T-helper 2 cell treated with Interferon-gamma antibody and Interleukin-4, amounts not matched to agents 5 μg/mL and 100 μg/mL, for 36 hours (primary cell): ENCODE measurements at regions not wholly inside any gene's neighbourhood (a gene's known extent, or its start where the extent isn't known, plus 50 kb on each side); places are given as distances from the start of the nearest gene placed in this dataset.

ENCODE experiments used
- DNase-seq: peaks from one replicate; pipeline ENCODE4 v3.0.0; 2021; ENCODE audit warnings: low spot score
- H3K27ac Mint-ChIP-seq: one replicate; pipeline ENCODE4 v1.8.0; 2021; ENCODE audit warnings: mild to moderate bottlenecking, mixed read lengths
- H3K27me3 Mint-ChIP-seq: one replicate; pipeline ENCODE4 v1.8.0; 2021; ENCODE audit warnings: low read depth, mixed read lengths
- H3K36me3 Mint-ChIP-seq: one replicate; pipeline ENCODE4 v1.8.0; 2021; ENCODE audit warnings: low read depth, mixed read lengths
- H3K4me1 Mint-ChIP-seq: one replicate; pipeline ENCODE4 v1.8.0; 2021; ENCODE audit warnings: low read depth, mixed read lengths
- H3K4me3 Mint-ChIP-seq: one replicate; pipeline ENCODE4 v1.8.0; 2022; ENCODE audit warnings: mild to moderate bottlenecking, moderate library complexity, mixed read lengths
- H3K9me3 Mint-ChIP-seq: one replicate; pipeline ENCODE4 v1.8.0; 2021; ENCODE audit warnings: mixed read lengths

- Mint-ChIP-seq H3K36me3 (no peaks in the 10 kb centered on the region), H3K4me1 (no peaks in the 10 kb centered on the region), H3K4me3 (no peak overlapping the region), H3K27me3 (no peaks in the 10 kb centered on the region), H3K27ac (no peak overlapping the region), H3K9me3 (peaks cover 22% of the 10 kb centered on the region)
- DNase-seq: no peak
Measured at GRCh38 chr7:119439192-119439591, 833.8 kb upstream of the KCND2 start.

- Mint-ChIP-seq H3K4me3 (no peak overlapping the region), H3K9me3 (peaks cover 11% of the 10 kb centered on the region), H3K27me3 (no peaks in the 10 kb centered on the region), H3K4me1 (no peaks in the 10 kb centered on the region), H3K36me3 (no peaks in the 10 kb centered on the region), H3K27ac (no peak overlapping the region)
- DNase-seq: no peak
Measured at GRCh38 chr7:119452401-119452800, 820.6 kb upstream of the KCND2 start.

- DNase-seq: no peak
- Mint-ChIP-seq H3K4me3 (no peak overlapping the region), H3K4me1 (no peaks in the 10 kb centered on the region), H3K36me3 (no peaks in the 10 kb centered on the region), H3K27me3 (no peaks in the 10 kb centered on the region), H3K9me3 (peaks cover 3% of the 10 kb centered on the region), H3K27ac (no peak overlapping the region)
Measured at GRCh38 chr7:119465798-119466305, 807.1 kb upstream of the KCND2 start.

DNA sequence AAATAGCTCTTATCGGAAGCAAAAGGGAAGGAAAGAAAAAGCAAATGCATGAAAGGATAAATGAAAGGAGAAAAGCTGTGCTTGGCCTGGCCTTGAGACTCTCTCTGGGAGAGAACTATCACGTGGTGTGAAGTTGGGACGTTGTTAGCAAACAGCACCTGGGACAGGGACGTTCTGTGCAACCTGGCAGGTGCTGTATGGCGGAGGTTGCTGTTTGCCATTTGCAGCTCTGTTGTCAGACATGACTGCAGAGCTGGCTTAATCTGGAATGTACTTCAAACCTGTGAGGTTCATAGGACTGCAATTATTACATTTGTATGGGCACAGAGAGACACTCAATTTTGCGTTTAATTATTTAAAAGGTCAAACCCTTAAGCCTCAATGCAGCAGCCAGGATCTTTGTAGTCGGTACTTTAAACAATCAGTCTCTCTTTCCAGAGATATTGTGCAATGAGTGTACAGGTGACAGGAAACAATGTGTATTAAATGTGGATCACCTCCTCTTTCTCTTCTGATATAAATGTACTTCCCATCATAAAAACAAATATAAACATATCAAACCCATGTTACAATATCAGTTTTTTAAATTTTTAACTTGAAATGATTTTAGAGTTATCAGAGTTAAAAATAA, 800.5 kb upstream of the KCND2 start:
- Mint-ChIP-seq H3K9me3 (no peaks in the 10 kb centered on the region), H3K36me3 (no peaks in the 10 kb centered on the region), H3K4me1 (no peaks in the 10 kb centered on the region), H3K4me3 (no peak overlapping the region), H3K27ac (no peak overlapping the region), H3K27me3 (no peaks in the 10 kb centered on the region)
- no peak for DNase-seq

- H3K27me3 Mint-ChIP-seq: no peaks in the 10 kb centered on the region
- no peaks in the 10 kb centered on the region for H3K36me3 Mint-ChIP-seq
- no peak for DNase-seq
- peaks cover 19% of the 10 kb centered on the region for H3K9me3 Mint-ChIP-seq
- no peaks in the 10 kb centered on the region for H3K4me1 Mint-ChIP-seq
- H3K4me3 Mint-ChIP-seq: no peak overlapping the region
- H3K27ac Mint-ChIP-seq: no peak overlapping the region
Measured at GRCh38 chr7:119482209-119482608, 790.8 kb upstream of the KCND2 start.

GRCh38 chr7:119482671-119483070, 790.3 kb upstream of the KCND2 start:
- H3K27me3 Mint-ChIP-seq: no peaks in the 10 kb centered on the region
- DNase-seq: no peak
- no peaks in the 10 kb centered on the region for H3K4me1 Mint-ChIP-seq
- no peaks in the 10 kb centered on the region for H3K36me3 Mint-ChIP-seq
- no peak overlapping the region for H3K27ac Mint-ChIP-seq
- H3K9me3 Mint-ChIP-seq: peaks cover 19% of the 10 kb centered on the region
- no peak overlapping the region for H3K4me3 Mint-ChIP-seq

DNA sequence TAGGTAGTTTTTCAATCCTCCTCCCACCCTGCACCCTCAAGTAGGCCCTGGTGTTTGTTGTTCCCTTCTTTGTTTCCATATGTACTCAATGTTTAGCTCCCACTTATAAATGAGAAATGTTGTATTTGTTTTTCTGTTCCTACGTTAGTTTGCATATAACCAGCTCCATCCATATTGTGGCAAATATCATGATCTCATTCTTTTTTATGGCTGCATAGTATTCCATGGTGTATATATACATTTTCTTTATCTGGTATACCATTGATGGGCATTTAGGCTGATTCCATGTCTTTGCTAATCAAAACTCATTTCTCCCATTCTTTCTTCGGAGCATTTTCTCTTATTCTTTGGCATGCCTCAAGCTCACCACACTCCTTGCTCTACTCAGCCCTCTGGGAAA, 789.6 kb upstream of the KCND2 start:
- no peak overlapping the region for H3K4me3 Mint-ChIP-seq
- H3K27ac Mint-ChIP-seq: no peak overlapping the region
- H3K36me3 Mint-ChIP-seq: no peaks in the 10 kb centered on the region
- H3K27me3 Mint-ChIP-seq: no peaks in the 10 kb centered on the region
- peaks cover 19% of the 10 kb centered on the region for H3K9me3 Mint-ChIP-seq
- no peak for DNase-seq
- no peaks in the 10 kb centered on the region for H3K4me1 Mint-ChIP-seq

- no peak for DNase-seq
Measured at GRCh38 chr7:119514326-119514725, 758.6 kb upstream of the KCND2 start.

GRCh38 chr7:119515214-119515613, 757.8 kb upstream of the KCND2 start:
- Mint-ChIP-seq H3K27me3 (no peaks in the 10 kb centered on the region), H3K4me3 (no peak overlapping the region), H3K4me1 (no peaks in the 10 kb centered on the region), H3K36me3 (no peaks in the 10 kb centered on the region), H3K9me3 (peaks cover 23% of the 10 kb centered on the region), H3K27ac (no peak overlapping the region)
- DNase-seq: no peak

More at GRCh38 chr7:119514326-119514725, 758.6 kb upstream of the KCND2 start:
- no peaks in the 10 kb centered on the region for H3K36me3 Mint-ChIP-seq
- H3K27ac Mint-ChIP-seq: no peak overlapping the region
- no peaks in the 10 kb centered on the region for H3K4me1 Mint-ChIP-seq
- H3K27me3 Mint-ChIP-seq: no peaks in the 10 kb centered on the region
- H3K9me3 Mint-ChIP-seq: peaks cover 25% of the 10 kb centered on the region
- no peak overlapping the region for H3K4me3 Mint-ChIP-seq

GRCh38 chr7:119515962-119516361, 757.0 kb upstream of the KCND2 start:
- no peak for DNase-seq
- Mint-ChIP-seq H3K4me1 (no peaks in the 10 kb centered on the region), H3K27ac (no peak overlapping the region)

DNA sequence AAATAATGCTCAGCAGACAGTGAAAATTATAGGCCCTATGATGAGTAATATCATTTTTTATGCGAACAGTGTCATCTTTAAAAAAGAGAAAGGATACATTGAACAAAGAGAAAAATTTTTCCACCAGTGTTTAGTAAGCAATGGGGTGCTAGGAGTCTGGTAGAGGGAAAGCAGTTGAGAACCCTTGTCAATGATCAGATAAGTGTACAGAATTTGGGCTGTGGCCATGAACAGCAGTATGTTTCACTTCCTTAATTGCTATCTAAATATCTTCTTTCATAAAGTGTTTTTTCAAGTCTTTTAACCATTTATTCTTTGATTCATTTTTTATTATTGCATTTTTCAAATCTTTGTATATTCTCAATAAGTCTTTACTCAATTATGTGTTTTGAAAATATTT, 750.7 kb upstream of the KCND2 start:
- no peak for DNase-seq
- H3K27me3 Mint-ChIP-seq: no peaks in the 10 kb centered on the region
- no peak overlapping the region for H3K4me3 Mint-ChIP-seq
- H3K36me3 Mint-ChIP-seq: no peaks in the 10 kb centered on the region
- no peaks in the 10 kb centered on the region for H3K4me1 Mint-ChIP-seq
- no peak overlapping the region for H3K27ac Mint-ChIP-seq
- H3K9me3 Mint-ChIP-seq: peaks cover 29% of the 10 kb centered on the region

More at GRCh38 chr7:119515962-119516361, 757.0 kb upstream of the KCND2 start:
- Mint-ChIP-seq H3K9me3 (peaks cover 21% of the 10 kb centered on the region), H3K4me3 (no peak overlapping the region), H3K27me3 (no peaks in the 10 kb centered on the region), H3K36me3 (no peaks in the 10 kb centered on the region)

DNA sequence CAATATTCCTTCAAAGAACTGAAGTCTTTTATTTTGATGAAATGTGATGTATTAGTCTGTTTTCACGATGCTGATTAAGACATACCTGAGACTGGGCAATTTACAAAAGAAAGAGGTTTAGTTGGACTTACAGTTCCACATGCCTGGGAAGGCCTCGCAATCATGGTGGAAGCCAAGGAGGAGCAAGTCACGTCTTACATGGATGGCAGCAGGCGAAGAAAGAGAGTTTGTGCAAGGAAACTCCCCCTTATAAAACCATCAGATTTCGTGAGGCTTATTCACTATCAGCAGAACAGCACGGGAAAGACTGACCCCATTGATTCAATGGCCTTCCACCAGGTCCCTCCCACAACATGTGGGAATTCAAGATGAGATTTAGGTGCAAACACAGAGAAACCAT, 750.3 kb upstream of the KCND2 start:
- Mint-ChIP-seq H3K36me3 (no peaks in the 10 kb centered on the region), H3K4me1 (no peaks in the 10 kb centered on the region), H3K27ac (no peak overlapping the region), H3K4me3 (no peak overlapping the region), H3K27me3 (no peaks in the 10 kb centered on the region), H3K9me3 (peaks cover 28% of the 10 kb centered on the region)
- DNase-seq: no peak

GRCh38 chr7:119545118-119545517, 727.9 kb upstream of the KCND2 start:
- H3K27ac Mint-ChIP-seq: no peak overlapping the region
- no peaks in the 10 kb centered on the region for H3K4me1 Mint-ChIP-seq
- no peaks in the 10 kb centered on the region for H3K27me3 Mint-ChIP-seq
- no peaks in the 10 kb centered on the region for H3K9me3 Mint-ChIP-seq
- no peaks in the 10 kb centered on the region for H3K36me3 Mint-ChIP-seq
- no peak overlapping the region for H3K4me3 Mint-ChIP-seq
- no peak for DNase-seq

DNA sequence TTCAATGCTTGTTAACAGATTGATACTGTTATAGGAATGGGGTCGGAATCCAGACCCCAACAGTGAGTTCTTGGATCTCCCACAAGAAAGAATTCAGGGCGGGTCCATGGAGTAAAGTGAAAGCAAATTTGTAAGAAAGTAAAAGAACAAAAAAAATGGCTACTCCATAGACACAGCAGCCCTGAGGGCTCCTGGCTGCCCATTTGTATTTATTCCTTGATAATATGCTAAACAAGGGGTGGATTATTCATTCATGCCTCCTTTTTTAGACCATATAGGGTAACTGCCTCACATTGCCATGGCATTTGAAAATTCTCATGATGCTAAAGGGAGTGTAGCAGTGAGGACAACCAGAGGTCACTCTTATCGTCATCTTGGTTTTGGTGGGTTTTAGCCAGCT, 717.2 kb upstream of the KCND2 start:
- Mint-ChIP-seq H3K27ac (no peak overlapping the region), H3K9me3 (peaks cover 13% of the 10 kb centered on the region), H3K4me3 (no peak overlapping the region), H3K4me1 (no peaks in the 10 kb centered on the region), H3K36me3 (no peaks in the 10 kb centered on the region), H3K27me3 (no peaks in the 10 kb centered on the region)
- no peak for DNase-seq

- H3K4me1 Mint-ChIP-seq: no peaks in the 10 kb centered on the region
- no peaks in the 10 kb centered on the region for H3K36me3 Mint-ChIP-seq
- no peak for DNase-seq
- no peaks in the 10 kb centered on the region for H3K27me3 Mint-ChIP-seq
- H3K4me3 Mint-ChIP-seq: no peak overlapping the region
- H3K9me3 Mint-ChIP-seq: peaks cover 16% of the 10 kb centered on the region
- no peak overlapping the region for H3K27ac Mint-ChIP-seq
Measured at GRCh38 chr7:119556436-119556835, 716.5 kb upstream of the KCND2 start.
